Mesenchymal stem cell (in vitro differentiated cells and primary cell): ENCODE measurements at regions not wholly inside any gene's neighbourhood (a gene's known extent, or its start where the extent isn't known, plus 50 kb on each side); places are given as distances from the start of the nearest gene placed in this dataset.

Source experiments
- DNase-seq: peaks from one replicate; pipeline ENCODE4 v3.0.0-alpha.2; 2013
- H2AFZ ChIP-seq: one replicate; pipeline ENCODE4 v1.6.1; 2013; ENCODE audit warnings: low read depth, mild to moderate bottlenecking, control low read depth, inconsistent platforms, low read length, moderate library complexity
- H2AK5ac ChIP-seq: 2 replicates; pipeline ENCODE4 v1.6.1; 2013; ENCODE audit warnings: low read length, moderate library complexity, mild to moderate bottlenecking, inconsistent platforms; ENCODE audit not compliant: severe bottlenecking
- H2BK120ac ChIP-seq: one replicate; pipeline ENCODE4 v1.6.1; 2013; ENCODE audit warnings: low read depth, mild to moderate bottlenecking, inconsistent platforms, low read length, moderate library complexity
- H2BK12ac ChIP-seq, 2 experiments: one replicate each; pipeline ENCODE4 v1.6.1; 2013; ENCODE audit warnings: inconsistent platforms in 2 of 2, low read length in 2 of 2, mild to moderate bottlenecking in 2 of 2, moderate library complexity in 2 of 2, control low read depth in 1 of 2
- H2BK15ac ChIP-seq: one replicate; pipeline ENCODE4 v1.6.1; 2013; ENCODE audit warnings: mild to moderate bottlenecking, low read depth, inconsistent platforms; ENCODE audit not compliant: poor library complexity, severe bottlenecking
- H2BK5ac ChIP-seq: 2 replicates; pipeline ENCODE4 v1.6.1; 2013; ENCODE audit warnings: low read depth, mild to moderate bottlenecking, low read length, control low read depth, inconsistent platforms; ENCODE audit not compliant: poor library complexity, severe bottlenecking
- H3K14ac ChIP-seq, 2 experiments: one replicate each; pipeline ENCODE4 v1.6.1; 2013; ENCODE audit warnings: inconsistent platforms in 2 of 2, low read length in 2 of 2, control low read depth in 1 of 2, mild to moderate bottlenecking in 1 of 2, moderate library complexity in 1 of 2
- H3K18ac ChIP-seq, 2 experiments: one replicate each; pipeline ENCODE4 v1.6.1; 2013; ENCODE audit warnings: inconsistent platforms in 2 of 2, low read length in 2 of 2, control low read depth in 1 of 2, low read depth in 1 of 2, mild to moderate bottlenecking in 1 of 2
- H3K23ac ChIP-seq, 2 experiments: one replicate each; pipeline ENCODE4 v1.6.1; 2013; ENCODE audit warnings: inconsistent platforms in 2 of 2, low read length in 2 of 2, mild to moderate bottlenecking in 2 of 2, moderate library complexity in 2 of 2, control low read depth in 1 of 2
- H3K27ac ChIP-seq: 2 replicates; pipeline ENCODE4 v1.5.1; 2013; ENCODE audit warnings: mild to moderate bottlenecking, moderate library complexity, low read length, control low read depth, inconsistent platforms; ENCODE audit not compliant: poor library complexity, severe bottlenecking
- H3K27me3 ChIP-seq, 2 experiments: 2 replicates each; pipeline versions ENCODE4 v1.6.1 to v1.7.0; 2013; ENCODE audit warnings: low read length in 2 of 2, mild to moderate bottlenecking in 2 of 2, moderate library complexity in 2 of 2, control low read depth in 1 of 2, inconsistent platforms in 1 of 2; ENCODE audit not compliant: control insufficient read depth in 1 of 2, insufficient read depth in 1 of 2
- H3K36me3 ChIP-seq, 2 experiments: 2 replicates each; pipeline versions ENCODE4 v1.6.1 to v1.7.0; 2013; ENCODE audit warnings: low read length in 2 of 2, control low read depth in 1 of 2, inconsistent platforms in 1 of 2, low read depth in 1 of 2, mild to moderate bottlenecking in 1 of 2; ENCODE audit not compliant: insufficient read depth in 2 of 2, control insufficient read depth in 1 of 2
- H3K4ac ChIP-seq, 2 experiments: one replicate each; pipeline ENCODE4 v1.6.1; 2013; ENCODE audit warnings: inconsistent platforms in 2 of 2, low read length in 2 of 2, mild to moderate bottlenecking in 2 of 2, moderate library complexity in 2 of 2, control low read depth in 1 of 2, low read depth in 1 of 2
- H3K4me1 ChIP-seq: 2 replicates; pipeline ENCODE4 v1.6.1; 2013; ENCODE audit warnings: low read depth, low read length, control low read depth; ENCODE audit not compliant: control insufficient read depth, insufficient read depth
- H3K4me2 ChIP-seq: 2 replicates; pipeline ENCODE4 v1.6.1; 2013; ENCODE audit warnings: low read length, mild to moderate bottlenecking, inconsistent platforms; ENCODE audit not compliant: poor library complexity, severe bottlenecking
- H3K4me3 ChIP-seq, 2 experiments: 2 replicates each; pipeline versions ENCODE4 v1.5.1 to v1.7.0; 2013; ENCODE audit warnings: low read length in 2 of 2, mild to moderate bottlenecking in 2 of 2, control low read depth in 1 of 2, low read depth in 1 of 2; ENCODE audit not compliant: insufficient read depth in 1 of 2
- H3K79me1 ChIP-seq: replicated peaks from 2 replicates; pipeline ENCODE4 v1.6.1; 2013; ENCODE audit warnings: mild to moderate bottlenecking, control low read depth, low read length, inconsistent platforms; ENCODE audit not compliant: poor library complexity, severe bottlenecking
- H3K9ac ChIP-seq: 2 replicates; pipeline ENCODE4 v1.7.0; 2013; ENCODE audit warnings: mild to moderate bottlenecking, low read length, moderate library complexity
- H3K9me3 ChIP-seq: 2 replicates; pipeline ENCODE4 v1.7.0; 2013; ENCODE audit warnings: mild to moderate bottlenecking, low read length; ENCODE audit not compliant: control insufficient read depth
- H4K8ac ChIP-seq: one replicate; pipeline ENCODE4 v1.6.1; 2013; ENCODE audit warnings: inconsistent platforms, mild to moderate bottlenecking, low read length, moderate library complexity
- H4K91ac ChIP-seq: one replicate; pipeline ENCODE4 v1.6.1; 2013; ENCODE audit warnings: mild to moderate bottlenecking, low read length, inconsistent platforms
- WGBS: methylation state at CpG from one replicate; pipeline ENCODE4 v1.1.7; 2013; ENCODE audit warnings: mixed read lengths; 5-methylcytosine and 5-hydroxymethylcytosine counted together

- Histone ChIP-seq H3K79me1 (no peaks in the 10 kb centered on the region), H3K14ac (no peak overlapping the region), H3K9me3 (no peaks in the 10 kb centered on the region), H2BK5ac (no peak overlapping the region), H3K36me3 (no peaks in the 10 kb centered on the region), H2BK15ac (no peak overlapping the region), H3K9ac (no peak overlapping the region), H4K8ac (no peak overlapping the region), H2BK12ac (no peak overlapping the region), H3K4me1 (no peaks in the 10 kb centered on the region), H2AFZ (no peak overlapping the region), H3K4me3 (no peak overlapping the region), H3K4ac (no peak overlapping the region), H3K27ac (no peak overlapping the region), H3K27me3 (peaks cover 0 to 15% of the 10 kb centered on the region in 2 experiments), H4K91ac (no peak overlapping the region), H2BK120ac (no peak overlapping the region), H3K23ac (no peak overlapping the region), H2AK5ac (no peak overlapping the region), H3K4me2 (no peak overlapping the region), H3K18ac (no peak overlapping the region)
- DNase-seq: no peak
- WGBS: 98% methylated on average over 1 of the region's 1 CpG
These were observed 117.3 kb upstream of the SLC24A5 start for GRCh38 chr15:48003441-48003840.

- Histone ChIP-seq H2BK120ac (no peak overlapping the region), H2AFZ (no peak overlapping the region), H3K18ac (no peak overlapping the region), H3K9me3 (no peaks in the 10 kb centered on the region), H3K4me2 (no peak overlapping the region), H3K27me3 (peaks cover 0 to 10% of the 10 kb centered on the region in 2 experiments), H4K91ac (no peak overlapping the region), H3K4ac (no peak overlapping the region), H2BK15ac (no peak overlapping the region), H3K27ac (no peak overlapping the region), H3K4me1 (no peaks in the 10 kb centered on the region), H4K8ac (no peak overlapping the region), H3K36me3 (no peaks in the 10 kb centered on the region), H3K23ac (no peak overlapping the region), H3K14ac (no peak overlapping the region), H3K4me3 (no peak overlapping the region), H3K9ac (no peak overlapping the region), H3K79me1 (no peaks in the 10 kb centered on the region), H2BK12ac (no peak overlapping the region), H2BK5ac (no peak overlapping the region), H2AK5ac (no peak overlapping the region)
- DNase-seq: no peak
- 97% methylated on average over 1 of the region's 1 CpG for WGBS
These were observed 115.7 kb upstream of the SLC24A5 start for GRCh38 chr15:48005077-48005476.

- H2BK15ac ChIP-seq: no peak overlapping the region
- H2AK5ac ChIP-seq: no peak overlapping the region
- no peak overlapping the region for H3K4me2 ChIP-seq
- no peaks in the 10 kb centered on the region for H3K36me3 ChIP-seq
- H3K27me3 ChIP-seq: peaks cover 0 to 4% of the 10 kb centered on the region in 2 experiments
- H3K4me3 ChIP-seq: no peak overlapping the region
- no peaks in the 10 kb centered on the region for H3K79me1 ChIP-seq
- no peak overlapping the region for H2AFZ ChIP-seq
- DNase-seq: no peak
- H3K9me3 ChIP-seq: no peaks in the 10 kb centered on the region
- H4K91ac ChIP-seq: no peak overlapping the region
- no peak overlapping the region for H4K8ac ChIP-seq
- no peak overlapping the region for H3K23ac ChIP-seq
- no peaks in the 10 kb centered on the region for H3K4me1 ChIP-seq
- no peak overlapping the region for H3K18ac ChIP-seq
- no peak overlapping the region for H2BK12ac ChIP-seq
- WGBS: 78% methylated on average over 5 of the region's 7 CpGs
- no peak overlapping the region for H3K27ac ChIP-seq
- no peak overlapping the region for H3K9ac ChIP-seq
- no peak overlapping the region for H3K4ac ChIP-seq
- no peak overlapping the region for H2BK5ac ChIP-seq
- no peak overlapping the region for H3K14ac ChIP-seq
- H2BK120ac ChIP-seq: no peak overlapping the region
These were observed 114.7 kb upstream of the SLC24A5 start for GRCh38 chr15:48006031-48006511.

DNA sequence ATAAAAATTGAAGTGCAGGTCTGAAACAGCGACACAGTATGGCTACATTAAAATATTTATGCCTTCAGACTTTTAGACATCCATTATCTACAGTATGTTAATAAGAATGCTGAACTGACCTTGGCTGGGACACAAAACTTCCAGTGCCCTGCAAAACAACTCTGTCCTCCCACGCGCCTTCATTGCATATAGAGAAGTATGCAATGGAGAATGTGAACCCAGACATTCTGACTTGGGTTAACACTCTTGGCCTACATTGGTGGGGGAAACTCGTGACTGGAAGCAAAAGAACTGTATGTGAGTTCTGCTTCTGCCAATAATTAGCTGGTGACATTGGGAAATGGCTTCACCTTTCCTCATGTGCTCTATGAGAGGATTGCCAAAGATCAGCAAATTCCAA is 110.5 kb upstream of the SLC24A5 start:
- no peaks in the 10 kb centered on the region for H3K9me3 ChIP-seq
- no peaks in the 10 kb centered on the region for H3K36me3 ChIP-seq
- no peak overlapping the region for H3K18ac ChIP-seq

More for the DNA sequence above, 110.5 kb upstream of the SLC24A5 start:
- no peak overlapping the region for H3K9ac ChIP-seq
- no peak overlapping the region for H3K4ac ChIP-seq
- no peak overlapping the region for H3K4me3 ChIP-seq
- no peak overlapping the region for H2BK120ac ChIP-seq
- no peak overlapping the region for H3K4me2 ChIP-seq
- H3K79me1 ChIP-seq: no peaks in the 10 kb centered on the region
- no peak for DNase-seq
- H4K8ac ChIP-seq: no peak overlapping the region
- no peak overlapping the region for H3K23ac ChIP-seq
- no peak overlapping the region for H3K14ac ChIP-seq
- WGBS: 87% methylated on average over 4 of the region's 4 CpGs
- H2BK15ac ChIP-seq: no peak overlapping the region
- no peak overlapping the region for H2BK5ac ChIP-seq
- H4K91ac ChIP-seq: no peak overlapping the region
- no peaks in the 10 kb centered on the region for H3K4me1 ChIP-seq
- H3K27me3 ChIP-seq: peaks cover 0 to 4% of the 10 kb centered on the region in 2 experiments
- H3K27ac ChIP-seq: no peak overlapping the region
- H2AFZ ChIP-seq: no peak overlapping the region
- H2AK5ac ChIP-seq: no peak overlapping the region
- no peak overlapping the region for H2BK12ac ChIP-seq
